ENCODE measurements at regions not wholly inside any gene's neighbourhood (a gene's known extent, or its start where the extent isn't known, plus 50 kb on each side); places are given as distances from the start of the nearest gene placed in this dataset.

DNA sequence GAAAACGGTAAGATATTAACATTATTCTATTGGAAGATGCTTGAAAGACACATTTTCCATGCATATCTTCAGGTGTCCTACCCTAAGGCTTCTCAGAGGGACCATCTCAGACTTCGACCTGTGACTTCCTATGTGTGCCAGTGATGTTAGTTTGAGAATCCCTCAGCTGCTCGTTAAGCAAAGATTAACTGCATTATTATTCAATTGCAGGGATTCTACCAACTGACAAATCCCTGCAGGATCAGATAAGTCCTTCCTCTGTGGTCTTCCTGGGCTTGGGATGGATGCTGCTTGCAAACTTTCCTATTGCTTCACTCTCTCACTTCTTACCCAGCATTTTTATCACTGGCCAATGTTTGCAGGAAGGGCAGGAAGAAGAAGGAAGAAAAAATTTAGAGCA, 83.0 kb upstream of the PPARGC1A start:
- intact Hi-C loops (cut with DNase I): no loop called here
- Histone ChIP-seq H3K4me3 (no peak overlapping the region), H3K9me3 (no peaks in the 10 kb centered on the region), H3K27ac (no peak overlapping the region), H3K9ac (ENCODE audit: low read depth in 2 of 2, low read length in 2 of 2) (no peak overlapping the region), H3K36me3 (no peaks in the 10 kb centered on the region), H3K27me3 (no peaks in the 10 kb centered on the region), H3K4me1 (no peaks in the 10 kb centered on the region)
- TF ChIP-seq, protein P1, sequence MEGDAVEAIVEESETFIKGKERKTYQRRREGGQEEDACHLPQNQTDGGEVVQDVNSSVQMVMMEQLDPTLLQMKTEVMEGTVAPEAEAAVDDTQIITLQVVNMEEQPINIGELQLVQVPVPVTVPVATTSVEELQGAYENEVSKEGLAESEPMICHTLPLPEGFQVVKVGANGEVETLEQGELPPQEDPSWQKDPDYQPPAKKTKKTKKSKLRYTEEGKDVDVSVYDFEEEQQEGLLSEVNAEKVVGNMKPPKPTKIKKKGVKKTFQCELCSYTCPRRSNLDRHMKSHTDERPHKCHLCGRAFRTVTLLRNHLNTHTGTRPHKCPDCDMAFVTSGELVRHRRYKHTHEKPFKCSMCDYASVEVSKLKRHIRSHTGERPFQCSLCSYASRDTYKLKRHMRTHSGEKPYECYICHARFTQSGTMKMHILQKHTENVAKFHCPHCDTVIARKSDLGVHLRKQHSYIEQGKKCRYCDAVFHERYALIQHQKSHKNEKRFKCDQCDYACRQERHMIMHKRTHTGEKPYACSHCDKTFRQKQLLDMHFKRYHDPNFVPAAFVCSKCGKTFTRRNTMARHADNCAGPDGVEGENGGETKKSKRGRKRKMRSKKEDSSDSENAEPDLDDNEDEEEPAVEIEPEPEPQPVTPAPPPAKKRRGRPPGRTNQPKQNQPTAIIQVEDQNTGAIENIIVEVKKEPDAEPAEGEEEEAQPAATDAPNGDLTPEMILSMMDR (IDR thresholded peaks at IDR 0.05): no peak
- DNase-seq: no peak

DNA sequence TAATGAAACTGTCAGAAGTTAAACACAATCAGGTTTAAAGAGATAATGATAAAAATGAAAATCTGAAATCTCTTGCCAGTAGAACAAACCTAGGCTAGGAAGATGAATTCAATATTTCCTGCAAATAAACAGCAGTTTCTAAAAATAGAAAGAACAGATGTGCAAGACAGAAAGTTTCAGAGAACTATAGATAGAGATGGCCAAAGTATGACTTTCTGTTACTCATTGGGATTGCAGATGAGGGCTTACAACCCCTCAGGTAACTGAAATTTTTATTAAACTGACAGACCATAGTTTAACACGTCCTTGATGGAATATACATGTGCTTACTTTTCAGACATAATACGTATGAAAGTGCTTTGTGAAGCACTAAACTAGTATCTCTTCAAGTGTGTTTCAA, 82.3 kb upstream of the PPARGC1A start:
- Histone ChIP-seq H3K27ac (no peak overlapping the region), H3K4me3 (no peak overlapping the region), H3K36me3 (no peaks in the 10 kb centered on the region), H3K9me3 (no peaks in the 10 kb centered on the region), H3K9ac (ENCODE audit: low read depth in 2 of 2, low read length in 2 of 2) (no peak overlapping the region), H3K27me3 (no peaks in the 10 kb centered on the region), H3K4me1 (no peaks in the 10 kb centered on the region)
- TF ChIP-seq, protein P1 (IDR thresholded peaks at IDR 0.05): no peak
- intact Hi-C loops (cut with DNase I): no loop called here
- no peak for DNase-seq

DNA sequence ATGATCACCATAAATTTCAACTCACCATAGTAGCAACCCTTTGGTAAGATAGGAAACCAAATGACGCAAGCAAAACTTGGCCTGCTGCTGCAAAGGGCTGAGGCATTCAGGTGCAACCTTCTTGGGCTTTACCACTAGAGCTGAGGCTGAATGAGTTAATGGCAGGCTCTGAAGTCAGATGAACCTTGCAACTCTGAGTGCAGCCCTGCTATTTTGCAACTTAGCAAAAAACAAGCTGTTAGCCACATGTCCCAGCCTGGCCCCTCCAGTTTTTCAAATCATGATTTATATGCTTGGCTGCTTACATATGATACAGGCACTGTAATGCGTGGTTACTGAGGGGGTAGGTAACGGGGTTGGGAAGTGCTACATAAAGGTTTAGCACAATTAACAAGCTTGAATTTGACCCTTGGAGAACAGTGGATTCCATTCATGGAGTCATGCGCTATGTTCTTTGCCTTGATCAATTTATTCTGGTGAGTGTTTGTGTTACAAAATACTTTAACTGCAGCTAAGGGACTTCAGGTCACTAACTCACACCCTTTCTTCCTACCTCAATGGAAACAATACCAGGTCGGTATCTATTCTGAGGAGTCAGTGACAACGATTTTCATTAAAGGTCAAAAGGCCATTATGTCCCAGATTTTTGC, 80.5 kb upstream of the PPARGC1A start:
- Histone ChIP-seq H3K9ac (ENCODE audit: low read depth in 2 of 2, low read length in 2 of 2) (no peak overlapping the region), H3K9me3 (no peaks in the 10 kb centered on the region), H3K27ac (no peak overlapping the region), H3K36me3 (no peaks in the 10 kb centered on the region), H3K27me3 (no peaks in the 10 kb centered on the region), H3K4me3 (no peak overlapping the region), H3K4me1 (no peaks in the 10 kb centered on the region)
- intact Hi-C loops (cut with DNase I): no loop called here
- no peak for DNase-seq
- TF ChIP-seq, protein P1 (IDR thresholded peaks at IDR 0.05): no peak

DNA sequence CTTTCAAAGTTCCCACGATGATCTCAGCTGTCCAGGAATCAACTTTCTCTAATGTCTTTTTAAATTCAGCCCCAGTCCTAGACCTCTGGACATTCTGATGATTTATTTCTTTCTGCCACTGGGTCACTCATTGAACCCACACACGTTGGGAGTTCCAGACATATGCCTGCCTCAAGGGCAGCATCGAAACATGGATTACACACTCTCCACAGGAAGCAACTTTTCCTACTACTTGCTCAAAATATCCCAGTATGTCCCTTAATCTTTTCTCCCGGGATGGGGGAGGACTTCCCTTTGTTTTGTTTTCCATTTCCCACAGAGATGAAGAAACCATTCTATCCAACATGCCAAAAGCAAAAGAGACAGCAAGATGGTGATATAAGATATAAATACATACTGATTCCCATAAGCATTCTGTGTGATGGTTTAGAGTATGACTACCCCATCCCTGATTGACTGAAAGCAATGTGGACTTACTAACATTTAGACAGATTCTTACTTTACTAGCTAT, 79.8 kb upstream of the PPARGC1A start:
- TF ChIP-seq, protein P1 (IDR thresholded peaks at IDR 0.05): no peak
- no peak overlapping the region for H3K4me3 ChIP-seq
- H3K36me3 ChIP-seq: no peaks in the 10 kb centered on the region
- no peaks in the 10 kb centered on the region for H3K9me3 ChIP-seq
- H3K4me1 ChIP-seq: no peaks in the 10 kb centered on the region
- no peak overlapping the region for H3K9ac ChIP-seq (ENCODE audit: low read depth in 2 of 2, low read length in 2 of 2)
- intact Hi-C loops (cut with DNase I): no loop called here
- no peak for DNase-seq
- H3K27me3 ChIP-seq: no peaks in the 10 kb centered on the region
- no peak overlapping the region for H3K27ac ChIP-seq

DNA sequence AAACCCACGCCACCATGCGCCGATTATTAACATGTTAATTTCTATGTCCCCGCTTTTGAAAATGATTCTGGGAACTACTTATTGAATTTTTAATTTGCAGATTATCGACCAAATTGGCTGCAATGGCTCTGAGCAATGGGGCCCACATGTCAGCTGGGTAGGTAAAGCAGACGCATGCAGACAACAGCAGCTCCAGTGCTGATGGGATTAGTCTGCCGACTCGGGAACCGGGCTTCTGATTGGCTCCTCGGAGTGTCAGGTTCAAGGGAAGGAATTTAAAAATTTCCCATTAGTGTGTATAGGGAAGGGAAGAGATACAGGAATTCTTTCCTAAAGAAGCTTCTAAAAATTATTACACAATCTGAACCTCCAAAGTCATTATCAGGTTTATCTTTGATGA, 77.4 kb upstream of the PPARGC1A start:
- intact Hi-C loops (cut with DNase I): no loop called here
- no peak for DNase-seq
- Histone ChIP-seq H3K4me1 (no peaks in the 10 kb centered on the region), H3K9ac (ENCODE audit: low read depth in 2 of 2, low read length in 2 of 2) (no peak overlapping the region), H3K9me3 (no peaks in the 10 kb centered on the region), H3K4me3 (no peak overlapping the region), H3K27me3 (no peaks in the 10 kb centered on the region), H3K27ac (no peak overlapping the region), H3K36me3 (no peaks in the 10 kb centered on the region)
- TF ChIP-seq, protein P1 (IDR thresholded peaks at IDR 0.05): no peak

All from colonic mucosa (tissue), 4 donors.